CD14-positive monocyte (primary cell): ENCODE measurements at regions not wholly inside any gene's neighbourhood (a gene's known extent, or its start where the extent isn't known, plus 50 kb on each side); places are given as distances from the start of the nearest gene placed in this dataset.
A peak's percentile ranks its signal among the peaks of the same experiment; 100 is the strongest.

Source experiments
- DNase-seq, 3 donors: peaks; one replicate each; pipeline ENCODE4 v3.0.0-alpha.2; 2011 to 2022
- H2AFZ ChIP-seq: 2 replicates; pipeline ENCODE4 v1.6.0; 2012; ENCODE audit warnings: mild to moderate bottlenecking, low read depth, low read length, inconsistent platforms; ENCODE audit not compliant: insufficient read depth, poor library complexity, severe bottlenecking
- H3K27ac ChIP-seq, 2 donors: 1 replicate in 1 of 2; 2 replicates in 1 of 2; pipeline ENCODE4 v1.5.1; 2012 to 2013; ENCODE audit warnings: low read length in 2 of 2, control low read depth in 1 of 2, inconsistent platforms in 1 of 2, low read depth in 1 of 2, mild to moderate bottlenecking in 1 of 2
- H3K27me3 ChIP-seq, 2 donors: one replicate each; pipeline versions ENCODE4 v1.6.0 to v1.6.1; 2011 to 2013; ENCODE audit warnings: low read length in 2 of 2; ENCODE audit not compliant: control insufficient read depth in 2 of 2, insufficient read depth in 2 of 2
- H3K36me3 ChIP-seq, 2 donors: replicated peaks in 1 of 2; 1 replicate in 1 of 2; 2 replicates in 1 of 2; pipeline versions ENCODE4 v1.5.1 to v1.6.1; 2012 to 2013; ENCODE audit warnings: low read length in 2 of 2, control low read depth in 1 of 2, inconsistent platforms in 1 of 2, mild to moderate bottlenecking in 1 of 2; ENCODE audit not compliant: insufficient read depth in 2 of 2, control insufficient read depth in 1 of 2
- H3K4me1 ChIP-seq, 2 donors: 1 replicate in 1 of 2; 2 replicates in 1 of 2; pipeline versions ENCODE4 v1.5.1 to v1.6.1; 2012 to 2013; ENCODE audit warnings: low read length in 2 of 2, control low read depth in 1 of 2, inconsistent platforms in 1 of 2, mild to moderate bottlenecking in 1 of 2, moderate library complexity in 1 of 2; ENCODE audit not compliant: insufficient read depth in 2 of 2, control insufficient read depth in 1 of 2
- H3K4me2 ChIP-seq: replicated peaks from 2 replicates; pipeline ENCODE3; 2012; ENCODE audit warnings: low read length, moderate library complexity, mild to moderate bottlenecking; ENCODE audit not compliant: poor library complexity, severe bottlenecking; ENCODE audit errors: extremely low read depth
- H3K4me3 ChIP-seq, 3 experiments: fragments of 200-600 bp in 1 of 3; sonication (generic) in 1 of 3; replicated peaks in 1 of 3; 1 replicate in 2 of 3; 2 replicates in 1 of 3; pipeline ENCODE4 v1.5.1; 2011 to 2013; ENCODE audit warnings: low read length in 3 of 3, mild to moderate bottlenecking in 3 of 3, control low read depth in 2 of 3, low read depth in 2 of 3, inconsistent platforms in 1 of 3, moderate library complexity in 1 of 3
- H3K79me2 ChIP-seq: 2 replicates; pipeline ENCODE4 v1.6.0; 2012; ENCODE audit warnings: mild to moderate bottlenecking, control low read depth, inconsistent platforms, low read length, moderate library complexity; ENCODE audit not compliant: insufficient read depth
- H3K9ac ChIP-seq: 2 replicates; pipeline ENCODE4 v1.6.0; 2017; ENCODE audit warnings: low read length, mild to moderate bottlenecking; ENCODE audit not compliant: insufficient read depth, poor library complexity, severe bottlenecking
- H3K9me3 ChIP-seq, 2 donors: replicated peaks in 1 of 2; 1 replicate in 1 of 2; 2 replicates in 1 of 2; pipeline versions ENCODE4 v1.5.1 to v1.6.1; 2012 to 2013; ENCODE audit warnings: low read length in 2 of 2, control low read depth in 1 of 2; ENCODE audit not compliant: control insufficient read depth in 1 of 2, insufficient read depth in 1 of 2
- H4K20me1 ChIP-seq: 2 replicates; pipeline ENCODE4 v1.6.0; 2012; ENCODE audit warnings: mild to moderate bottlenecking, low read length, control low read depth, moderate library complexity; ENCODE audit not compliant: insufficient read depth
- H3K27ac Mint-ChIP-seq, 7 donors: one replicate each; pipeline ENCODE4 v1.8.0; 2020; ENCODE audit warnings: mild to moderate bottlenecking in 7 of 7, mixed read lengths in 7 of 7, moderate library complexity in 6 of 7, inconsistent platforms in 2 of 7
- H3K27me3 Mint-ChIP-seq, 3 donors: one replicate each; pipeline ENCODE4 v1.8.0; 2021 to 2022; ENCODE audit warnings: low read depth in 3 of 3, mild to moderate bottlenecking in 3 of 3, mixed read lengths in 3 of 3, moderate library complexity in 3 of 3, inconsistent platforms in 1 of 3
- H3K36me3 Mint-ChIP-seq, 2 donors: one replicate each; pipeline ENCODE4 v1.8.0; 2020; ENCODE audit warnings: mixed read lengths in 2 of 2, inconsistent platforms in 1 of 2, mild to moderate bottlenecking in 1 of 2
- H3K4me1 Mint-ChIP-seq: one replicate; pipeline ENCODE4 v1.8.0; 2020; ENCODE audit warnings: mild to moderate bottlenecking, mixed read lengths
- H3K4me3 Mint-ChIP-seq, 2 donors: one replicate each; pipeline ENCODE4 v1.8.0; 2020; ENCODE audit warnings: mild to moderate bottlenecking in 2 of 2, mixed read lengths in 2 of 2, moderate library complexity in 1 of 2
- H3K9me3 Mint-ChIP-seq, 7 donors: one replicate each; pipeline ENCODE4 v1.8.0; 2020 to 2022; ENCODE audit warnings: mixed read lengths in 7 of 7, mild to moderate bottlenecking in 6 of 7, moderate library complexity in 6 of 7, inconsistent platforms in 2 of 7
- CTCF ChIP-seq: fragments of 200-600 bp; IDR thresholded peaks from one replicate; pipeline ENCODE4 v1.8.0; 2022; ENCODE audit warnings: antibody characterized with exemption, mild to moderate bottlenecking
- WGBS: methylation state at CpG from one replicate; pipeline ENCODE4 v1.1.5; 2013; ENCODE audit warnings: missing lambda C conversion rate; ENCODE audit not compliant: insufficient coverage; 5-methylcytosine and 5-hydroxymethylcytosine counted together
- intact Hi-C, 2 donors: fragments of 100-400 bp; cut with micrococcal nuclease; formaldehyde crosslinking; loops; one replicate each; pipeline versions ENCODE4 v1.15.0 to v1.15.1; 2023

DNA sequence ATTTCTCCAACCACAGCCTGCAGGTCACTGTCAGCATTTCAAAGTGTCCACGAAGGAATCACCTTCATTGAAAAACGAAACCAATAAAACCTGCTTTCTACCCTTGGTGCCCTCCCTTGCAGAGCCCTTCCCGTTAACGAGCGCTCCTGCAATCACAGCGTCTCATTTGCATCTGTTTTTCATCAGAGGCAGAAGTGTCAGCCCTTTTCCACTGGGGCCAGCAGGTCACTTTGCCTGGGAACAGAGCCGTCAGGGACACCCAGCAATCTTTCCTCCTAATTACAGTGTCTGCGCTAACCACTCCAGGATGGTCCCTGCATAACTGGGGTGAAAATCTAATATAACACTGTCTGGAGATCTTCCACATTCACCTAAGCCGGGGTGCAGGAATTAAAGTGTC lies 85.3 kb downstream of the PSMG1 start:
- no peak for TF ChIP-seq CTCF
- no peaks in the 10 kb centered on the region for H3K27me3 ChIP-seq
- WGBS = 85% methylated on average over 7 of the region's 9 CpGs
- peak overlapping the region; percentile 80 to 88 for H3K27ac ChIP-seq
- H3K9ac ChIP-seq = no peak overlapping the region
- intact Hi-C loops = loop anchor here (5.0 to 10.0 kb wide), 3 partner anchors 91 to 291 kb away; partner anchors contain the start of gene ETS2 (in 1 of the 2)
- no peaks in the 10 kb centered on the region for H3K79me2 ChIP-seq
- peak overlapping the region in 1 of 3 experiments; percentile 24 for H3K4me3 ChIP-seq
- peak overlapping the region in 1 of 2 donors; percentile 7 for H3K4me3 Mint-ChIP-seq
- H3K9me3 ChIP-seq = no peaks in the 10 kb centered on the region
- H3K27me3 Mint-ChIP-seq = peaks cover 0 to 2% (median 0%) of the 10 kb centered on the region in 3 donors
- peaks cover 67% of the 10 kb centered on the region for H3K4me1 Mint-ChIP-seq
- DNase-seq = no peak
- peak overlapping the region; percentile 9 for H3K4me2 ChIP-seq
- H3K9me3 Mint-ChIP-seq = peaks cover 0 to 2% (median 0%) of the 10 kb centered on the region in 7 donors
- H3K36me3 Mint-ChIP-seq = peaks cover 0 to 4% of the 10 kb centered on the region in 2 donors
- H3K4me1 ChIP-seq = peaks cover 58% of the 10 kb centered on the region in 2 donors
- H4K20me1 ChIP-seq = no peaks in the 10 kb centered on the region
- no peaks in the 10 kb centered on the region for H3K36me3 ChIP-seq
- peak overlapping the region; percentile 66 for H2AFZ ChIP-seq
- H3K27ac Mint-ChIP-seq = peak overlapping the region; percentile 91 to 100 (median 97)

DNA sequence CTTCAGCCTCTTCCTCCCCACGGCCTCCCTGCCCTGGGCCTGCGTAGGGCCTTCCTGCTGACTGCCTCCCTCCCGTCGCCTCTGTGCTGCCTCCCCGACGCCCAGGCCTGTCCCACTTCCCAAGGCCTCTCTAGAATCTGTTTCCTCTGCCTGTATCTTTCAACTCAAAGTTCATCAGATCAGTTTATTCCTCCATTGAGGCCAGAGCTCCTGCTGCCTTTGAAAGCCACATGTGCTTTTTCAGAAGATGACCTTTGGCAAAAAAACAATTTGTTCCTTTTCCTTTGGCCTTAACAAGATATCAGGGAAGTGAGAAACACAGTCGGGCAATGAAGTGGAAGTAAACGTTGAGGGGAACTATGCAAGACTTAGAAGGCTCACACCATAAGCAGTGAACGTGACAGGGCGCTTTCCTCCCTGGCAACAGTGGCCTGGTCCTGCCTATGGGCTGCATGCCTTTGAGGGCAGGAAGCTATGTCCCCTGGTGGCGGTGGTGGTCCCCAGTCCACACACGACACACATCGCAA lies 85.9 kb downstream of the PSMG1 start:
- Histone ChIP-seq H3K4me2 (peak overlapping the region; percentile 9), H3K9me3 (no peaks in the 10 kb centered on the region), H3K9ac (peak overlapping the region; percentile 33), H3K79me2 (no peaks in the 10 kb centered on the region), H3K27me3 (no peaks in the 10 kb centered on the region), H3K36me3 (no peaks in the 10 kb centered on the region), H3K27ac (peak overlapping the region; percentile 80 to 88), H3K4me1 (peaks cover 62 to 64% of the 10 kb centered on the region in 2 donors), H3K4me3 (peak overlapping the region in 1 of 3 experiments; percentile 24), H2AFZ (peak overlapping the region; percentile 66), H4K20me1 (no peaks in the 10 kb centered on the region)
- intact Hi-C loops = loop anchor here (5.0 to 10.0 kb wide), 3 partner anchors 90 to 290 kb away; partner anchors contain the start of gene ETS2 (in 1 of the 2)
- Mint-ChIP-seq H3K4me3 (peak overlapping the region in 1 of 2 donors; percentile 17), H3K9me3 (peaks cover 0 to 2% (median 0%) of the 10 kb centered on the region in 7 donors), H3K36me3 (peaks cover 0 to 4% of the 10 kb centered on the region in 2 donors), H3K4me1 (peaks cover 72% of the 10 kb centered on the region), H3K27ac (peak overlapping the region; percentile 93 to 100 (median 98)), H3K27me3 (peaks cover 0 to 2% (median 0%) of the 10 kb centered on the region in 3 donors)
- DNase-seq = peak; percentile 78 to 88 (median 88)
- no peak for TF ChIP-seq CTCF
- 6% methylated on average over 11 of the region's 13 CpGs for WGBS
